Spleen (tissue), 7 donors: ENCODE measurements at regions not wholly inside any gene's neighbourhood (a gene's known extent, or its start where the extent isn't known, plus 50 kb on each side); places are given as distances from the start of the nearest gene placed in this dataset.

Experiments
- CTCF ChIP-seq, 11 experiments: fragments of 200-600 bp in 7 of 11; fragments of 450-650 bp in 4 of 11; sonication (generic) in 4 of 11; IDR thresholded peaks in 8 of 11; conservative IDR thresholded peaks in 3 of 11; 1 replicate in 7 of 11; 2 replicates in 4 of 11; pipeline versions ENCODE4 v1.4.0 to v1.8.0; 2016 to 2021; ENCODE audit warnings: antibody characterized with exemption in 11 of 11, inconsistent platforms in 4 of 11, mild to moderate bottlenecking in 1 of 11
- POLR2AphosphoS5 ChIP-seq, 3 donors: sonication (generic); formaldehyde crosslinking; IDR thresholded peaks; one replicate each; pipeline ENCODE4 v1.5.1; 2017; ENCODE audit warnings: antibody characterized with exemption in 3 of 3
- donor health status: DM: no; HTN: no; CAD: no; lungs with moderate emphysema.
- donor health status: DM: no; HTN: no; CAD: no.
- donor health status: DM: no; HTN: no; CAD: no.

GRCh38 chr4:64479338-64479737 lies 70.1 kb upstream of the TECRL start:
- TF ChIP-seq CTCF (IDR thresholded peaks at IDR 0.05 in 8 of 11, conservative IDR thresholded peaks at IDR 0.05 in 3 of 11) (no peak), POLR2AphosphoS5 (IDR thresholded peaks at IDR 0.05) (no peak)
